K562 (cell line): ENCODE measurements at regions not wholly inside any gene's neighbourhood (a gene's known extent, or its start where the extent isn't known, plus 50 kb on each side); places are given as distances from the start of the nearest gene placed in this dataset.

Experiments
- BACH1 ChIP-seq: fragments of 200-800 bp; sonication (Bioruptor generic); IDR thresholded peaks from 2 replicates; pipeline ENCODE4 v1.6.1; 2016; ENCODE audit warnings: missing genetic modification characterization, missing compliant biosample characterization
- CBFB ChIP-seq: sonication (generic); formaldehyde crosslinking; IDR thresholded peaks from 2 replicates; pipeline ENCODE4 v1.4.0; 2020; ENCODE audit warnings: mild to moderate bottlenecking, missing genetic modification reagents
- CTCFL ChIP-seq: IDR thresholded peaks from 2 replicates; pipeline ENCODE4 v1.6.1; 2011; ENCODE audit warnings: borderline replicate concordance, low read depth, mild to moderate bottlenecking, moderate library complexity, low read length; ENCODE audit not compliant: insufficient read depth, poor library complexity, severe bottlenecking
- E2F5 ChIP-seq: sonication (generic); formaldehyde crosslinking; IDR thresholded peaks from 2 replicates; pipeline ENCODE4 v1.8.0; 2022; ENCODE audit warnings: mild to moderate bottlenecking, missing genetic modification reagents
- EGR1 ChIP-seq: fragments of 450-650 bp; conservative IDR thresholded peaks from 2 replicates; pipeline ENCODE4 v1.6.1; 2017; ENCODE audit warnings: mild to moderate bottlenecking
- FOXK2 ChIP-seq, 2 experiments: fragments of 450-650 bp; IDR thresholded peaks in 1 of 2; conservative IDR thresholded peaks in 1 of 2; 2 replicates each; pipeline ENCODE4 v1.6.1; 2016; ENCODE audit warnings: low read depth in 2 of 2, mild to moderate bottlenecking in 1 of 2
- HOXB6 ChIP-seq: fragments of 250-450 bp; sonication (Bioruptor Pico); IDR thresholded peaks from 2 replicates; pipeline ENCODE4 v1.5.1; 2022; ENCODE audit warnings: mild to moderate bottlenecking, borderline replicate concordance
- NBN ChIP-seq: fragments of 450-650 bp; IDR thresholded peaks from 2 replicates; pipeline ENCODE4 v1.6.1; 2016; ENCODE audit warnings: low read depth, mild to moderate bottlenecking
- POLR2A ChIP-seq: fragments of 450-650 bp; conservative IDR thresholded peaks from 2 replicates; pipeline ENCODE4 v1.6.1; 2016
- SMAD1 ChIP-seq: fragments of 150-350 bp; IDR thresholded peaks from 2 replicates; pipeline ENCODE4 v1.6.1; 2014; ENCODE audit warnings: low read length, low read depth; ENCODE audit not compliant: partially characterized antibody
- SMAD2 ChIP-seq: fragments of 150-350 bp; IDR thresholded peaks from 2 replicates; pipeline ENCODE4 v1.6.1; 2014; ENCODE audit warnings: low read depth, mild to moderate bottlenecking, low read length
- SNRNP70 ChIP-seq: fragments of 200-400 bp; formaldehyde crosslinking; optimal IDR thresholded peaks from 2 replicates; pipeline ENCODE3; 2017; ENCODE audit warnings: low read depth, low read length
- USF1 ChIP-seq: sonication (generic); formaldehyde crosslinking; IDR thresholded peaks from 2 replicates; pipeline ENCODE4 v1.9.0; 2022; ENCODE audit warnings: mild to moderate bottlenecking, missing genetic modification reagents
- ZNF395 ChIP-seq: fragments of 200-800 bp; sonication (Bioruptor generic); IDR thresholded peaks from 2 replicates; pipeline ENCODE4 v1.6.1; 2017; ENCODE audit warnings: missing genetic modification characterization, missing compliant biosample characterization
- ZNF740 ChIP-seq, 3 experiments: fragments of 200-800 bp in 1 of 3; sonication (Bioruptor generic) in 1 of 3; sonication (generic) in 1 of 3; formaldehyde crosslinking in 1 of 3; IDR thresholded peaks; 2 replicates each; pipeline versions ENCODE4 v1.6.1 to v1.8.0; 2016 to 2022; ENCODE audit warnings: mild to moderate bottlenecking in 2 of 3, missing compliant biosample characterization in 2 of 3, missing genetic modification characterization in 2 of 3, missing genetic modification reagents in 1 of 3
- TF ChIP-seq, protein P1 (sequence below): IDR thresholded peaks from 2 replicates; pipeline ENCODE4 v1.6.1; 2011; ENCODE audit not compliant: insufficient read length; ENCODE audit errors: extremely low read depth

- no peak for TF ChIP-seq CTCFL
- TF ChIP-seq USF1 (CRISPR knock-in tag) = peak; percentile 91
- TF ChIP-seq CBFB (CRISPR knock-in tag) = no peak
- no peak for TF ChIP-seq SMAD1
- TF ChIP-seq SNRNP70 = no peak
- TF ChIP-seq ZNF395 (CRISPR knock-in tag) = peak; percentile 86
- no peak; the same call in 1 of the 2 replicates for TF ChIP-seq EGR1
- no peak for TF ChIP-seq E2F5 (CRISPR knock-in tag)
- TF ChIP-seq BACH1 (tag) = peak; percentile 80
- no peak for TF ChIP-seq NBN
- TF ChIP-seq, protein P1, sequence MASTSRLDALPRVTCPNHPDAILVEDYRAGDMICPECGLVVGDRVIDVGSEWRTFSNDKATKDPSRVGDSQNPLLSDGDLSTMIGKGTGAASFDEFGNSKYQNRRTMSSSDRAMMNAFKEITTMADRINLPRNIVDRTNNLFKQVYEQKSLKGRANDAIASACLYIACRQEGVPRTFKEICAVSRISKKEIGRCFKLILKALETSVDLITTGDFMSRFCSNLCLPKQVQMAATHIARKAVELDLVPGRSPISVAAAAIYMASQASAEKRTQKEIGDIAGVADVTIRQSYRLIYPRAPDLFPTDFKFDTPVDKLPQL = no peak
- TF ChIP-seq ZNF740 (CRISPR knock-in tag; IDR thresholded peaks at IDR 0.05) = no peak
- TF ChIP-seq ZNF740 (tag; IDR thresholded peaks at IDR 0.05) = no peak
- TF ChIP-seq FOXK2 (conservative IDR thresholded peaks at IDR 0.05 in 1 of 2, IDR thresholded peaks at IDR 0.05 in 1 of 2; ENCODE audit: low read depth in 2 of 2) = peak; percentile 47 to 56
- TF ChIP-seq SMAD2 = no peak
- TF ChIP-seq HOXB6 = no peak
- no peak for TF ChIP-seq POLR2A
These were observed 96.9 kb downstream of the ADSS2 start (continued) for GRCh38 chr1:244354810-244355278.
